Left lung (tissue), 4 donors: ENCODE measurements at regions not wholly inside any gene's neighbourhood (a gene's known extent, or its start where the extent isn't known, plus 50 kb on each side); places are given as distances from the start of the nearest gene placed in this dataset.

ENCODE experiments used
- ATAC-seq: fragments of 200-7000 bp; cut with Tn5 transposase; one replicate; pipeline ENCODE4 v1.9.1; 2020; ENCODE audit warnings: moderate library complexity
- DNase-seq, 4 donors: peaks; one replicate each; pipeline ENCODE4 v3.0.0-alpha.2; 2013 to 2020
- H3K27ac ChIP-seq, 2 donors: fragments of 200-600 bp; sonication (generic) in 1 of 2; one replicate each; pipeline versions ENCODE4 v1.5.0 to v1.8.0; 2020 to 2021
- H3K27me3 ChIP-seq, 2 donors: fragments of 200-600 bp; sonication (generic) in 1 of 2; one replicate each; pipeline versions ENCODE4 v1.5.0 to v1.8.0; 2020 to 2021
- H3K36me3 ChIP-seq, 2 donors: fragments of 200-600 bp; sonication (generic) in 1 of 2; one replicate each; pipeline versions ENCODE4 v1.5.0 to v1.8.0; 2020 to 2021
- H3K4me1 ChIP-seq, 2 donors: fragments of 200-600 bp; one replicate each; pipeline ENCODE4 v1.8.0; 2021
- H3K4me3 ChIP-seq, 2 donors: fragments of 200-600 bp; sonication (generic) in 1 of 2; one replicate each; pipeline versions ENCODE4 v1.5.0 to v1.8.0; 2020 to 2021; ENCODE audit warnings: mild to moderate bottlenecking in 1 of 2
- H3K9me3 ChIP-seq, 2 donors: fragments of 200-600 bp; sonication (generic) in 1 of 2; one replicate each; pipeline versions ENCODE4 v1.5.0 to v1.8.0; 2020 to 2021
- intact Hi-C, 2 donors: fragments of 100-400 bp; cut with DNase I; formaldehyde crosslinking; loops; one replicate each; pipeline versions ENCODE4 v1.11.2 to v1.14.2; 2022
- TF ChIP-seq, protein P1 (sequence below), 2 donors: fragments of 200-600 bp; sonication (generic) in 1 of 2; IDR thresholded peaks; one replicate each; pipeline versions ENCODE4 v1.5.0 to v1.8.0; 2021; ENCODE audit warnings: antibody characterized with exemption in 2 of 2
- donor health status: DM: no; HTN: yes; CAD: no.
- donor health status: DM: no; HTN: no; CAD: no.

- H3K9me3 ChIP-seq, result no peaks in the 10 kb centered on the region
- H3K36me3 ChIP-seq, result no peaks in the 10 kb centered on the region
- no peaks in the 10 kb centered on the region for H3K4me1 ChIP-seq
- ATAC-seq (no peak), DNase-seq (no peak)
- intact Hi-C loops, result no loop called here
- no peak overlapping the region for H3K4me3 ChIP-seq
- no peak overlapping the region for H3K27ac ChIP-seq
- TF ChIP-seq, protein P1, sequence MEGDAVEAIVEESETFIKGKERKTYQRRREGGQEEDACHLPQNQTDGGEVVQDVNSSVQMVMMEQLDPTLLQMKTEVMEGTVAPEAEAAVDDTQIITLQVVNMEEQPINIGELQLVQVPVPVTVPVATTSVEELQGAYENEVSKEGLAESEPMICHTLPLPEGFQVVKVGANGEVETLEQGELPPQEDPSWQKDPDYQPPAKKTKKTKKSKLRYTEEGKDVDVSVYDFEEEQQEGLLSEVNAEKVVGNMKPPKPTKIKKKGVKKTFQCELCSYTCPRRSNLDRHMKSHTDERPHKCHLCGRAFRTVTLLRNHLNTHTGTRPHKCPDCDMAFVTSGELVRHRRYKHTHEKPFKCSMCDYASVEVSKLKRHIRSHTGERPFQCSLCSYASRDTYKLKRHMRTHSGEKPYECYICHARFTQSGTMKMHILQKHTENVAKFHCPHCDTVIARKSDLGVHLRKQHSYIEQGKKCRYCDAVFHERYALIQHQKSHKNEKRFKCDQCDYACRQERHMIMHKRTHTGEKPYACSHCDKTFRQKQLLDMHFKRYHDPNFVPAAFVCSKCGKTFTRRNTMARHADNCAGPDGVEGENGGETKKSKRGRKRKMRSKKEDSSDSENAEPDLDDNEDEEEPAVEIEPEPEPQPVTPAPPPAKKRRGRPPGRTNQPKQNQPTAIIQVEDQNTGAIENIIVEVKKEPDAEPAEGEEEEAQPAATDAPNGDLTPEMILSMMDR (IDR thresholded peaks at IDR 0.05), result no peak
- H3K27me3 ChIP-seq, result no peaks in the 10 kb centered on the region
Measured at GRCh38 chr4:27293831-27294230, 433.2 kb downstream of the STIM2 start.

DNA sequence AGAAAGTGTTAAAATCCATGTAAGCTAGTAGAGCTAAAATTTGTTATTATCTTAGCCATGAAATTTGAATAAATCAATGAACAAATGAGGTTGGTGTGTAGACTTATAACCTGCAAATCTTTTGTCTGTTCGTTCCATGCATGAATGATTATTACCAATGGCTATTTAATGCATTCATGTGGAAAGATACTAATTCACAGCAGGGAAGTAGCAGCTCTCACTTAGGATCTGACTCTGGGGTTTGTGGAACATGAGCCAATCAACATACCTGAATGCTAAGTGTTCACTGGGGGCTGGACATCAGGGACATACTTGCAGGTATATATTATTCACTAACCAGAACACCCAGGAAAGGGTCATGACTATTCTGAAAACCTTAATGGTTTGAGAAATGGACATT lies 444.1 kb downstream of the STIM2 start:
- Histone ChIP-seq H3K4me1 (no peaks in the 10 kb centered on the region), H3K4me3 (no peak overlapping the region), H3K27ac (no peak overlapping the region), H3K36me3 (no peaks in the 10 kb centered on the region), H3K27me3 (no peaks in the 10 kb centered on the region), H3K9me3 (peaks cover 0 to 11% of the 10 kb centered on the region in 2 donors)
- intact Hi-C loops, result no loop called here
- no peak for DNase-seq
- TF ChIP-seq, protein P1 (IDR thresholded peaks at IDR 0.05), result no peak
- ATAC-seq, result no peak

DNA sequence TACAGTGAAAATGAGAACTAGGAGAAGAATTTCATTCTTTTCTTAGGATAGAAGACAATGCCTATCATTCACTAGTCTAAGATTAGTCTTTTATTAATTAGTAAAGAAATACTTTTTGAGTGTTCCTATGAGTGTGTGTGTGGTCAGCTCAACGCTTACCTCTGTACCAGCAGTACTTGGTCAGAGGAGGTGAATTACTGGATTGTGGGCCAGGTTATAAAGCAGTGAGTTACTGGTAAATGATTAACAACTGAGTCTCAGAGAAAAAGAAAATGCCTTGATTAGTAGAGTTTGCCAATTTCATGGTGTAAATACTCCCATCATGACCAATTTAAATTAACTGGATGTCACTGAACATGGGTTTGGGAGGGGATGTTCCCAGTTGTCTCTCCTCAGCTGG lies 444.6 kb downstream of the STIM2 start:
- H3K4me1 ChIP-seq, result no peaks in the 10 kb centered on the region
- ATAC-seq (no peak), DNase-seq (no peak)
- TF ChIP-seq, protein P1 (IDR thresholded peaks at IDR 0.05), result no peak
- H3K9me3 ChIP-seq, result peaks cover 0 to 11% of the 10 kb centered on the region in 2 donors
- no peak overlapping the region for H3K27ac ChIP-seq
- no peak overlapping the region for H3K4me3 ChIP-seq
- intact Hi-C loops, result no loop called here
- no peaks in the 10 kb centered on the region for H3K36me3 ChIP-seq
- no peaks in the 10 kb centered on the region for H3K27me3 ChIP-seq

GRCh38 chr4:27308379-27308778 lies 447.7 kb downstream of the STIM2 start:
- DNase-seq (no peak), ATAC-seq (no peak)
- Histone ChIP-seq H3K27me3 (no peaks in the 10 kb centered on the region), H3K4me1 (no peaks in the 10 kb centered on the region), H3K36me3 (no peaks in the 10 kb centered on the region), H3K27ac (no peak overlapping the region), H3K4me3 (no peak overlapping the region), H3K9me3 (no peaks in the 10 kb centered on the region)
- TF ChIP-seq, protein P1 (IDR thresholded peaks at IDR 0.05), result no peak
- intact Hi-C loops, result no loop called here

- ATAC-seq, result no peak
- Histone ChIP-seq H3K4me3 (no peak overlapping the region), H3K36me3 (no peaks in the 10 kb centered on the region), H3K9me3 (no peaks in the 10 kb centered on the region), H3K4me1 (no peaks in the 10 kb centered on the region), H3K27ac (no peak overlapping the region), H3K27me3 (peaks cover 0 to 5% of the 10 kb centered on the region in 2 donors)
- TF ChIP-seq, protein P1 (IDR thresholded peaks at IDR 0.05), result no peak
- DNase-seq, result no peak
- intact Hi-C loops, result no loop called here
Measured at GRCh38 chr4:27315625-27316024, 455.0 kb downstream of the STIM2 start.
